ENCODE measurements at regions not wholly inside any gene's neighbourhood (a gene's known extent, or its start where the extent isn't known, plus 50 kb on each side); places are given as distances from the start of the nearest gene placed in this dataset.
"Not testable (repeated sequence)": the region's sequence is repeated elsewhere in the genome, so short reads cannot be mapped to it uniquely, and the experiment has no call there.

- Histone ChIP-seq H3K36me3 (ENCODE audit: control insufficient read depth in 2 of 2, insufficient read depth in 2 of 2, low read length in 2 of 2) (no peaks in the 10 kb centered on the region), H3K27ac (ENCODE audit: low read length) (no peak overlapping the region), H3K4me3 (ENCODE audit: low read length in 2 of 2) (no peak overlapping the region), H3K9me3 (ENCODE audit: control insufficient read depth in 2 of 2, low read length in 2 of 2) (no peaks in the 10 kb centered on the region), H3K4me1 (ENCODE audit: control insufficient read depth, insufficient read depth, low read length) (no peaks in the 10 kb centered on the region), H3K27me3 (ENCODE audit: control insufficient read depth in 1 of 2, insufficient read depth in 2 of 2, low read length in 2 of 2) (no peaks in the 10 kb centered on the region), H3K9ac (ENCODE audit: low read length in 2 of 2) (no peak overlapping the region)
These were observed 497.4 kb upstream of the MEIS1 start for GRCh38 chr2:65937379-65938160.

DNA sequence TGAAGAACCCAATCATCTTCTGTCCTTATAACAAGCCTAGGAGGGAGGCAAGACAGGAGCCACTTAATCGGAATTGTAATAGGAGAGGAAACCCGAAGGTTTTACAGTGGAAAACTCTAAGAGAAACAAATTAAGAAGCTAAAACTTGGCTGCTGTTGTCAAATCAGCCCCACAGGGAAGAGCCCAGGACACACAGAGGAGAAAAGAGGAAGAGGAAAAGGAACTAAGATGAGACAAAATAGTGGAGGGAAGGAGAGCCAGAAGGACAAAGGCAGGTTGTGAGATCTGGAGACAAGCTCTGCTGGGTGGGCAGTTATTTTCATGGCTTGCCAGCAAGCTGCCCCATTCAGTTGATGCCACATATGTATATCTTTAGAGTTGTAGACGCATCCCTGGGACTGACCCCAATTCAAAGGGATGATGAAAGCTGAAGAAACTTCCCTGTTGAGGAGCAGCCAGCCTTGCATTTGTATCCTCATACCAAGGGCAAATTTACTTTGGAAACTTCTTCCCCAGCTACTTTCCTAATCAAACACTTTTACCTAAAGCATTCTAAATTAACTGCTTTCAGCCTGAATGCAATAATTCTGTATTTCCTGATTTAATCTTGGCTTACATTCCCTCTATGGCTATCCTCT is 499.8 kb upstream of the MEIS1 start:
- H3K4me1 ChIP-seq (ENCODE audit: control insufficient read depth, insufficient read depth, low read length): no peaks in the 10 kb centered on the region
- H3K36me3 ChIP-seq (ENCODE audit: control insufficient read depth in 2 of 2, insufficient read depth in 2 of 2, low read length in 2 of 2): no peaks in the 10 kb centered on the region
- no peak overlapping the region for H3K27ac ChIP-seq (ENCODE audit: low read length)
- no peak overlapping the region for H3K4me3 ChIP-seq (ENCODE audit: low read length in 2 of 2)
- H3K9me3 ChIP-seq (ENCODE audit: control insufficient read depth in 2 of 2, low read length in 2 of 2): no peaks in the 10 kb centered on the region
- H3K9ac ChIP-seq (ENCODE audit: low read length in 2 of 2): no peak overlapping the region
- no peaks in the 10 kb centered on the region for H3K27me3 ChIP-seq (ENCODE audit: control insufficient read depth in 1 of 2, insufficient read depth in 2 of 2, low read length in 2 of 2)

- Histone ChIP-seq H3K9ac (ENCODE audit: low read length in 2 of 2) (no peak overlapping the region), H3K4me1 (ENCODE audit: control insufficient read depth, insufficient read depth, low read length) (no peaks in the 10 kb centered on the region), H3K27ac (ENCODE audit: low read length) (no peak overlapping the region), H3K27me3 (ENCODE audit: control insufficient read depth in 1 of 2, insufficient read depth in 2 of 2, low read length in 2 of 2) (no peaks in the 10 kb centered on the region), H3K9me3 (ENCODE audit: control insufficient read depth in 2 of 2, low read length in 2 of 2) (no peaks in the 10 kb centered on the region), H3K4me3 (ENCODE audit: low read length in 2 of 2) (no peak overlapping the region), H3K36me3 (ENCODE audit: control insufficient read depth in 2 of 2, insufficient read depth in 2 of 2, low read length in 2 of 2) (no peaks in the 10 kb centered on the region)
These were observed 500.2 kb upstream of the SPRED2 start for GRCh38 chr2:65932571-65932970.

DNA sequence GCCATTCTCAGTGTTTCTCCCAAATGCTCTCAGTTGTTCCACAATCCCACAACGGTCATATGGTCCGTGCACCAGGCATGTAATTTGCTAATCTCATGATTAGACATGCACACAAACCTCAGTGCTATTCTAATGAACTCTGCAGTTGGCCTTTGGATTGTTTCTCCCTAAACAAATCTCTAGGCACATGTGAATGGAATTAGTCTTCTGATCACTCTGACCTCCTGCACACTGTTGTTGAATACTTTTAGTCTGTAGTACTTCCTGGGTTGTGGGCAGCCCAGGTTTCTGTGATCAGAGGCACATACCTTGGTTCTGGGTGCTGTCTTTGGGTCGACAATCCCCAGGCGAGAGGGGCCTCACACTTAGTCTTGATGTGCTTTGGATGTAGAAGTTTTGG is 498.7 kb upstream of the SPRED2 start:
- Histone ChIP-seq H3K27me3 (ENCODE audit: control insufficient read depth in 1 of 2, insufficient read depth in 2 of 2, low read length in 2 of 2) (no peaks in the 10 kb centered on the region), H3K9me3 (ENCODE audit: control insufficient read depth in 2 of 2, low read length in 2 of 2) (no peaks in the 10 kb centered on the region), H3K27ac (ENCODE audit: low read length) (no peak overlapping the region), H3K4me1 (ENCODE audit: control insufficient read depth, insufficient read depth, low read length) (no peaks in the 10 kb centered on the region), H3K36me3 (ENCODE audit: control insufficient read depth in 2 of 2, insufficient read depth in 2 of 2, low read length in 2 of 2) (no peaks in the 10 kb centered on the region), H3K4me3 (ENCODE audit: low read length in 2 of 2) (no peak overlapping the region), H3K9ac (ENCODE audit: low read length in 2 of 2) (no peak overlapping the region)

- Histone ChIP-seq H3K27ac (ENCODE audit: low read length) (no peak overlapping the region), H3K9ac (ENCODE audit: low read length in 2 of 2) (no peak overlapping the region), H3K4me1 (ENCODE audit: control insufficient read depth, insufficient read depth, low read length) (no peaks in the 10 kb centered on the region), H3K9me3 (ENCODE audit: control insufficient read depth in 2 of 2, low read length in 2 of 2) (no peaks in the 10 kb centered on the region), H3K4me3 (ENCODE audit: low read length in 2 of 2) (no peak overlapping the region), H3K27me3 (ENCODE audit: control insufficient read depth in 1 of 2, insufficient read depth in 2 of 2, low read length in 2 of 2) (no peaks in the 10 kb centered on the region), H3K36me3 (ENCODE audit: control insufficient read depth in 2 of 2, insufficient read depth in 2 of 2, low read length in 2 of 2) (no peaks in the 10 kb centered on the region)
These were observed 497.9 kb upstream of the SPRED2 start for GRCh38 chr2:65930259-65930658.

DNA sequence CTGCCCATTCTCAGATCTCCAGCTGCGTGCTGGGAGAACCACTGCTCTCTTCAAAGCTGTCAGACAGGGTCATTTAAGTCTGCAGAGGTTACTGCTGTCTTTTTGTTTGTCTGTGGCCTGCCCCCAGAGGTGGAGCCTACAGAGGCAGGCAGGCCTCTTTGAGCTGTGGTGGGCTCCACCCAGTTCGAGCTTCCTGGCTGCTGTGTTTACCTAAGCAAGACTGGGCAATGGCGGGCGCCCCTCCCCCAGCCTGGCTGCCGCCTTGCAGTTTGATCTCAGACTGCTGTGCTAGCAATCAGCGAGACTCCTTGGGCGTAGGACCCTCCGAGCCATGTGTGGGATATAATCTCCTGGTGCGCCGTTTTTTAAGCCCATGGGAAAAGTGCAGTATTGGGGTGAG is 497.3 kb upstream of the SPRED2 start:
- not testable (repeated sequence) for H3K9ac ChIP-seq (ENCODE audit: low read length in 2 of 2); H3K4me1 ChIP-seq (ENCODE audit: control insufficient read depth, insufficient read depth, low read length); H3K4me3 ChIP-seq (ENCODE audit: low read length in 2 of 2); H3K36me3 ChIP-seq (ENCODE audit: control insufficient read depth in 2 of 2, insufficient read depth in 2 of 2, low read length in 2 of 2); H3K27me3 ChIP-seq (ENCODE audit: control insufficient read depth in 1 of 2, insufficient read depth in 2 of 2, low read length in 2 of 2); H3K9me3 ChIP-seq (ENCODE audit: control insufficient read depth in 2 of 2, low read length in 2 of 2); H3K27ac ChIP-seq (ENCODE audit: low read length)

DNA sequence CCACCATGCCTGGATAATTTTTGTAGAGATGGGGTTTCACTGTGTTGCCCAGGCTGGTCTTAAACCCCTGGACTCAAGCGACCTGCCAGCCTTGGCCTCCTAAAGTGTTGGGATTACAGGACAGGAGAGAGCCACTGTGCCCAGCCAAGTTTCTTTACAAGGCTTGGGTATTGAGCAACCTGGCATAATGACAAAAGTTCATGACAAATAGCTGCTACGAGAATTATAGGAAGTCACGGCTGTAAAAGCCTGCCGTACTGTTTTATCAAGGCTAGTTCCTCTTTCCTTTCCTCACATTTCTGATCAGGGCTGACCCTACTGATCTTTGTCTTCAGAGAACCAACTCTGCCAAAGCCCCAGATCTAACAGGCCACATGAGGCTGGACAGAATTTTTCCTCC is 490.4 kb upstream of the SPRED2 start:
- H3K9ac ChIP-seq (ENCODE audit: low read length in 2 of 2): no peak overlapping the region
- H3K4me3 ChIP-seq (ENCODE audit: low read length in 2 of 2): no peak overlapping the region
- no peaks in the 10 kb centered on the region for H3K27me3 ChIP-seq (ENCODE audit: control insufficient read depth in 1 of 2, insufficient read depth in 2 of 2, low read length in 2 of 2)
- H3K4me1 ChIP-seq (ENCODE audit: control insufficient read depth, insufficient read depth, low read length): peaks cover 14% of the 10 kb centered on the region
- H3K36me3 ChIP-seq (ENCODE audit: control insufficient read depth in 2 of 2, insufficient read depth in 2 of 2, low read length in 2 of 2): no peaks in the 10 kb centered on the region
- no peak overlapping the region for H3K27ac ChIP-seq (ENCODE audit: low read length)
- H3K9me3 ChIP-seq (ENCODE audit: control insufficient read depth in 2 of 2, low read length in 2 of 2): no peaks in the 10 kb centered on the region

GRCh38 chr2:65922030-65922429 is 489.6 kb upstream of the SPRED2 start:
- Histone ChIP-seq H3K27ac (ENCODE audit: low read length) (no peak overlapping the region), H3K9me3 (ENCODE audit: control insufficient read depth in 2 of 2, low read length in 2 of 2) (no peaks in the 10 kb centered on the region), H3K9ac (ENCODE audit: low read length in 2 of 2) (no peak overlapping the region), H3K4me1 (ENCODE audit: control insufficient read depth, insufficient read depth, low read length) (peaks cover 14% of the 10 kb centered on the region), H3K36me3 (ENCODE audit: control insufficient read depth in 2 of 2, insufficient read depth in 2 of 2, low read length in 2 of 2) (no peaks in the 10 kb centered on the region), H3K27me3 (ENCODE audit: control insufficient read depth in 1 of 2, insufficient read depth in 2 of 2, low read length in 2 of 2) (no peaks in the 10 kb centered on the region), H3K4me3 (ENCODE audit: low read length in 2 of 2) (no peak overlapping the region)

DNA sequence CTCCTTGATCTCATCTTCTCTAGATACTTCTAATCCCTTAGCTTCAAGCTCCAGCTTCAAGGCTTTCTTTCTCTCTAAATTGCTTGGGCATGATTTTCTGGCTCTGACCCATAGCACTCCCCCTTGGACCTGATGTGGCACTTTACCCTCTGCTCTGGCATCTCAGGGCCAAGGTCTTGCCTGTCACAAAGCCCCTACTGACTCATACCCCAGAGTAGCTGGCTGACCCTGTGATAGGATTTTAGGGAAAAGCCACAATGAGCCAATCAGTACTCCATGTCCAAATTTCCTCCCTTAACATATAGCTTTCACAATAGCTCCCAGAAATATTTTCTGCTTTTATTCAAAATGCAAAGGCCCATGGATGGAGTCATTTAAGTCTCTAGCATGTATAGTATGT is 488.7 kb upstream of the SPRED2 start:
- Histone ChIP-seq H3K27ac (ENCODE audit: low read length) (no peak overlapping the region), H3K27me3 (ENCODE audit: control insufficient read depth in 1 of 2, insufficient read depth in 2 of 2, low read length in 2 of 2) (no peaks in the 10 kb centered on the region), H3K36me3 (ENCODE audit: control insufficient read depth in 2 of 2, insufficient read depth in 2 of 2, low read length in 2 of 2) (no peaks in the 10 kb centered on the region), H3K4me3 (ENCODE audit: low read length in 2 of 2) (no peak overlapping the region), H3K9me3 (ENCODE audit: control insufficient read depth in 2 of 2, low read length in 2 of 2) (no peaks in the 10 kb centered on the region), H3K9ac (ENCODE audit: low read length in 2 of 2) (no peak overlapping the region), H3K4me1 (ENCODE audit: control insufficient read depth, insufficient read depth, low read length) (peaks cover 14% of the 10 kb centered on the region)

GRCh38 chr2:65920659-65921058 is 488.3 kb upstream of the SPRED2 start:
- Histone ChIP-seq H3K4me1 (ENCODE audit: control insufficient read depth, insufficient read depth, low read length) (peaks cover 14% of the 10 kb centered on the region), H3K9ac (ENCODE audit: low read length in 2 of 2) (no peak overlapping the region), H3K27me3 (ENCODE audit: control insufficient read depth in 1 of 2, insufficient read depth in 2 of 2, low read length in 2 of 2) (no peaks in the 10 kb centered on the region), H3K36me3 (ENCODE audit: control insufficient read depth in 2 of 2, insufficient read depth in 2 of 2, low read length in 2 of 2) (no peaks in the 10 kb centered on the region), H3K4me3 (ENCODE audit: low read length in 2 of 2) (no peak overlapping the region), H3K9me3 (ENCODE audit: control insufficient read depth in 2 of 2, low read length in 2 of 2) (no peaks in the 10 kb centered on the region), H3K27ac (ENCODE audit: low read length) (no peak overlapping the region)

GRCh38 chr2:65919550-65920188 is 487.3 kb upstream of the SPRED2 start:
- Histone ChIP-seq H3K9ac (ENCODE audit: low read length in 2 of 2) (no peak overlapping the region), H3K36me3 (ENCODE audit: control insufficient read depth in 2 of 2, insufficient read depth in 2 of 2, low read length in 2 of 2) (no peaks in the 10 kb centered on the region), H3K4me3 (ENCODE audit: low read length in 2 of 2) (no peak overlapping the region), H3K27ac (ENCODE audit: low read length) (no peak overlapping the region), H3K4me1 (ENCODE audit: control insufficient read depth, insufficient read depth, low read length) (peaks cover 14% of the 10 kb centered on the region), H3K27me3 (ENCODE audit: control insufficient read depth in 1 of 2, insufficient read depth in 2 of 2, low read length in 2 of 2) (no peaks in the 10 kb centered on the region), H3K9me3 (ENCODE audit: control insufficient read depth in 2 of 2, low read length in 2 of 2) (no peaks in the 10 kb centered on the region)
